GM21529 (cell line): ENCODE measurements at regions not wholly inside any gene's neighbourhood (a gene's known extent, or its start where the extent isn't known, plus 50 kb on each side); places are given as distances from the start of the nearest gene placed in this dataset.

ENCODE experiments used
- ATAC-seq: cut with Tn5 transposase; IDR thresholded peaks from one replicate; pipeline ENCODE4 v1.9.1; 2021; ENCODE audit not compliant: unreplicated experiment

DNA sequence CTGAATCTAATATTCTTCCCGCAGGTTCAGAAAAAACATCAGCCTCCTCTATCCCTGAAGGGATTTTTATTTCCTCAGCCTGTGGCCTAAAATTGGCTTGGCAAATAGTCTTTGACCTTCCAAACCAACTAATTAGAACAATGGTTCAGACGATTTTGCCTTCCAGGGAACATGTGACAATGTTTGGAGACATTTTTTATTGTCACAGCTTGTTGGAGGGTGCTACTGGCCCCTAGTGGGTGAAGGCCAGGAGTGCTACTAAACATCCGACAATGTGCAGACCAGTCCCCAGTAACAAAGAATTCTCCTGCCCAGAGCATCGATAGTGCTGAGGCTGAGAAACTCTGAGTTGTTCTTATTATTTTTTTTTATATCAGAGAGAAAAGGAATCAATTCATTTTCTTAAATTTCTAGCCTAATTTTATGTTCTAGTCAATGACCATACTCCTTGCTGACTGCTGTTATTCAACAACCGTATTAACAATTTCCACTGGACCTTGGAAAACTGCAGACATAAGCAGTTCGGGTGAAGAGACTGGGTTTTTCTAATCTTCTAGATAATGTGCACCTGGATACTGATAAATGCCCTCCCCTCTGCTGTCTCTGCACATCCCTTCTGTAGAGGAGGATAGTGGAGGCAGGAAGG is 280.7 kb downstream of the LMX1A start:
- ATAC-seq = no peak

DNA sequence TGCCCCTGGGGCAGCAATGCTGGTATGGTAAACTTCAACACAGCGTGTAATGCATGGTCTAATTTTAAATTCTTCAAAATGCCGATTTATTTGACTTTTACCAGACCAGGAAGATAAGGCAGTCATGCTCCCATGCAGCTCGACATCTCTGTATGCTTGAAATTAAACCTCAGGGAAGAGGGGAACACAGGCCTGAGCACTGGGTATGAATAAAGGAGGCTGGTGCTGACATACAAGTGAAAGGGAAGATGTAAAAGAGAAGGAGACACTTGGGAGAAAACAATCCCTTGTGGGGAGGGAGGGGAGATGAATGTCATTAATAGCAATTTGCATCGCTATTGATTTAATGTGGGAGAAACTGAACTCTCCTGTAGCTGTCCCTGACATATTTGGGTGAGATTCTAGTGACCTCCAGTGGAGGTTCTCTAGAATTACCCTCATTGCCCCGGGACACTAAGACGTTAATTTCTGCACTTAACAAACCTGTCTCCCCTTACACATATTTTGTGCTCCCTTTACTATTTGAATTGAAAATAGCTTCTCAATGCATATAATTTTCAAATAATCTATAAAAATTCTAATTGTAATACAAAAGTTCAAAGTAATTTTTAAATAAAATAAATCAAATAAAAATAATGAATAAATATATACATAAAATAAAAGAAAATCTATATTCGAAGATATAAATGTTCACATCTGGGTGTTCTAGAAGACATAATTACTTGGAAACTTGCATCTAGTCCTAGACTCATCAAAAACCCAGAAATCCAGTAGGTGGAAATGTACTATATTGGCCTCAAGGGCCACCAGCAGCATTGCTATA is 283.1 kb downstream of the LMX1A start:
- peak; percentile 80 for ATAC-seq

DNA sequence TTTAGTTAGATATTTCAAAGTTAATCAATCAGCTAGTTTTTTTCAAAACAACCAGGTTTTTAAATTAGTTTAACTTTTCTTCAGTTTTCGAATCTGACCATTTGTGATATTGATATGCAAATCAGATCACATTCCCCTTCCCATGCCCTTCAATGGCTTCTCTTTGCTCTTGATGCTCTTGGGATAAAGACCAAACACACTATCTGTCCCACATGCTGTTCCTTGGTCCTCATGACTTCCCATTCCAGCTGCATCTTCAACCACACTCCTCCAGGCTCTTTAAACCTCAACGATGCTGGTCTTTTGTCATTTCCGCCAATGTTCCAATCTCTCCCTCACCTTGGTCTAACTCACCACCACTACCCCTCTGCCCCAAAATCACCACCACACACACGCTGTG is 285.8 kb downstream of the LMX1A start:
- ATAC-seq = no peak

DNA sequence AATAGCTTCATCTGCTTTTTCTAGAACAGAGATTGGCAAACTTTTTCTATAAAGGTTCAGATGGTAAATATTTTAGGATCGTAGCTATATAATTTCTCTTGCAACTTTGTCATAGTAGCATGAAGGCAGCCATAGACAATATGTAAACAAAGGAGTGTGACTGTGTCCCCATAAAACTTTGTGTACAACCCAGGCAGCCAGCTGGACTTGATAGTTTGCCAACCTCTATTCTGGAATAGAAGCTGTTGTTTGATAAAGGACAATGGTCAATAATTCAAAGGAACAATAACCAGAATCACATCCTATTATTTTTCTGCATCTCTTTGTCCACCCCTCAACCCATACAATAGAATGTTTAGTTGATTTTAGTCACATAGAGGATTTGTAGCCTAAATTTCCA is 286.7 kb downstream of the LMX1A start:
- no peak for ATAC-seq

DNA sequence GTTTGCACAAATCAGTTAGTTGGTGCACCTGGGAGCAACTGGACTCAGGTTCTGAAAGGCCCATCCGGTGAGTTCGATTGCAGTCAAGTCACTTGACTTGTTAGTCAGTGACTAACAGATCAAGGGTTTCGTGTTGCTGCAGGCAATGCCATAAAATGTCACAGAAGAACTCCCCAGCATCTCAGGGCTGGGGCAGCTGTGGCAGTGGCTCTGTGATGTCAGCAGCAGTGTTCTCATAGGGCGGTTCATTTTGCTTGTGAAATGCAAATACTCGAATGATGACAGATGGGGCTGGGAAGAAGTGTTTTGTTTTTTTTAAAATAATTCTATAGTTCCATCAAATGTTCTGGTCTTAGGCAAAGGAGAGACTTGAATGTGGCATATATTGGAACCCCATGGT is 287.8 kb downstream of the LMX1A start:
- ATAC-seq = no peak

DNA sequence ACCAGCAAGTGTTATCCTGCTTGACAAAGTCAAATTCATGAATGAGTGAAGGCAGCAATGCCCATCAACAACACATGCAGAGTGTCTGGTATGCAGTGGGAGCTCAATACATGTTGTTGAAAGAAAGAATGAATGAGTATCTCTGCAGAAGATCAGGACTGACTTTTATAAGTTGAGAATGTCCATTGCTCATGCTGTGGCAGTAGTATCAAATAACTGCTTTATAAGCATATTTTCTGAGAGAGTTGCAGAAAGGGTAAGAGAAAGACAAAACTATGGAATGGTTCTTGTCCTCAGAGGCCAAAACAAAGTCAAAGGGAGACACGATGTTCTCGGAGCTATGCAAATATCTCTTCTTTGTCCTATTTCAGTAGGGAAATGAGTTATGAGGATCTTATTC is 288.7 kb downstream of the LMX1A start:
- no peak for ATAC-seq

DNA sequence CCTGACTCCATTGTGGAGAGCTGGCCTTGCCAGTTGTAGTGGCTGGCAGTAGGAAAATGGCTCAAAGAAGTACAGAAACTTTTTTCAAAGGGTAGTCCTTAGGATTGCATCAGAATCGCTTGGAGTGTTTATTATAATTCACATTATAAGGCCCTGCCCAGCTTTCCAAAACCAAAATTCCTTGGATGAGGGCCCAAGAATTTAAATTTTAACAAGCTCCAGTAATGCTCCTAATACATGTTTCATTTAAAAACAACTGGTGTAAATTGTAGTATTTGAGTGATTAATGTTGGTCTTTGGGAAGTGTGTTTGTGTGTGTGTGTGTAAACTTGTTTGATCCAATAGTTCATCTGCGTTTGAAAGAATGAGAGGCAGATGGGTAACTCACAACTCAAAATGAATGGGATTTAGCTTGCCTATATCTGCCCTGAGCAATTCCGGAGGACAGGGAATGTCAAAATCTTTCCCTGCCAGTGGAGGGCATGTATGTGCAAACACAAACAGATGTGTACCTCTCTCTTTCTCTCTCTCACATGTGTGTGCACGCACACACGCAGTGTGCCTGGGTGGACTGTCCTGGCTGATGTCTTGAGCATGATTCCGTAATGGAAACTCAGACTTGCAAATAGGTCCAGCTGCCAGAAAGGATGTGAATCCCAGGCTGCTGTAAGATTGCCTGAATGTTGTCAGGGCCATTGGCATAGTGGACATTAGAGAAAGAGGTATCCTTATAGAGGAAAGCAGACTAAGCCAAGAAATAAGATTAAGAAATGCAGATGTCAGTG is 293.1 kb downstream of the LMX1A start:
- ATAC-seq = no peak

DNA sequence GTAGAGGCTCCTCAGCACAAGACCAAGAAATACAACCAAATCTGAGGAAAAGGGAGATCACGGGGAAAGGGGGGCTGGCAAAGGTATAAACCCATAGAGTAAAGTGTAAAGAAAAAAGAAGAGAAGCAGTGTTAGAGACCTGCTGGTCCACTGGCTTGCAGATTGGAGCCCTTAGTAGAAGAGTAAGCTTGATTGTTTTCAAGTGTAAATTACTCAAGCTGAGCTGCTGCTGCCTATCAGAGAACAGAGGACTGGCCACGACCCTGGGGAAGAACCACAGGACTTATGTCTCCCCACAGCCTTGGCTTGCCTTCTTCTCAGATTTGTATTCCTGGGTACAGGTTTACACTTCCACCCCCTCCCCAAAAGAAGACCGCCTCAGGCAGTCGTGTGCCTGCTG is 294.2 kb downstream of the LMX1A start:
- no peak for ATAC-seq

DNA sequence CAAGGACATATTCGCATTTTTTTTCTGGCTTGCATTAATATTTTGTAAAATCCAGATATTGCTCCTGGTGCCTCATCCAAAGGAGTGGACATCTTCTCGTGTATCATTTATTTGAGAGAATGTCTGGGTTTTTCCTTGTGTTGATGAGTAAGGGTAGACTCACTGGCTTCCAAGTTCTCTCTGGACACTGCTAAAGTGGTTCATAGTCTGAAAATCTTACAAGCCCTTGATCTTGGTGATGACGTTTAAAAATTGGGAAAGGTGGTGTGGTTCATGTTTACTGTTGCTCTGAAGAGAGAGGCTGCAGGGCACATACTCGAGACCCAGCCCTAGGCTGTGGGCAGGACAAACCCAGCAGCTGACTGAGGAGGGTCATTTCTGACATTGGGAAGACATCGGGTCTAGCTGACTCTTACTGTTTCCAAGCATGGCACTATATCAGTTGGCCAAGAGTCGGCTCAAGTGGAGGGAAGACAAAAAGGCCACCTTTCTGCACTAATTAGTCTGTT is 296.2 kb downstream of the LMX1A start:
- no peak for ATAC-seq

DNA sequence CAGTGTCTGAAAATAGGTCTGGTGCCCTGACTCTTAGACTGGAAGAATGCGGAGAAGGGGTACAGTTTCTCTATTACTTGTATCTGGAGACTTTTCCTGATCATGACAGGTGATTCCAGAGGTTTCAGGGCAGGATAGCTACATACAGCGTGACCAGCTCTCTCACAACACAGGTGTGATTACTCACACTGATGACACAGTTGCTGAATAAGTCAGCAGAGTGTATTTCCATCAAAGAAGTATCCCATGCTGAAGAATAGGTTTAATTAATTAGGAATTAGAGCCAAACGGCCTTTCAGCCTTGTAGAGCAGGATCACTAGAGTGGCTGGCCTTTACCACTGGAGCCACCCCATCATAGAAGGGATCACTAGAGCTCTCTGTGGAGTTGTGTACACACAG is 298.6 kb downstream of the LMX1A start:
- ATAC-seq = no peak

DNA sequence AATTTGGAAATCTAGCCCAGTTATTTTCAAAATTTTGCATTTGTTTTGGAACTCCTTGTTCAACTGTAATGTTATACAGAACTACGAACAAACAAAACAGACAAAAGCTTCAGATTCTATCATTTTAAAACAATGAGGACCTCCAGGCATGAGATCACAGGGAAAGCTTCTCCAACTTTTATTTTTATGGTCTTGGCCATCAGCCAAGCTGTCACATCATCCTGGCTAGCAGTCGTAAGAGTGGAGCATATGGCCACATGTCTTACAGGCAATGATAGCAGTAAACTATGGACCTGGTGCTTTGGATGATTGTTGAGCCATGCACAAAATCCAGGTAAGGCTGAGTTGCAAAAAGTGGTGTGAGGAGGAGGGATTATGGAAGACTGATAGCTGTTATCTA is 299.6 kb downstream of the LMX1A start:
- no peak for ATAC-seq

DNA sequence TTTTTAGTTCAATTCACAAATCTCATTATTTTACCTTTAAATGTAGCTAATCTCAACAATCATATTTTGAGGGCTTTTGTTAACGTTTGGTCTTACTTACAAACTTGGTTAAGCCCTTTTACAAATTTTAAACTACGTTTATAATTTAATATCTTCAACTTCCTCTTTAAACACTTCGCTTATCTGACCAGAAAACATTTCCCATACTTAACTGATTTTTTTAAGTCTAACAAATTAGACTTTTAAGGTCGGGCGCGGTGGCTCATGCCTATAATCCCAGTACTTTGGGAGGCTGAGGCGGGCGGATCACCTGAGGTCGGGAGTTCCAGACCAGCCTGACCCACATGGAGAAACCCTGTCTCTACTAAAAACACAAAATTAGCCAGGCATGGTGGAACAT is 300.9 kb downstream of the LMX1A start:
- no peak for ATAC-seq

DNA sequence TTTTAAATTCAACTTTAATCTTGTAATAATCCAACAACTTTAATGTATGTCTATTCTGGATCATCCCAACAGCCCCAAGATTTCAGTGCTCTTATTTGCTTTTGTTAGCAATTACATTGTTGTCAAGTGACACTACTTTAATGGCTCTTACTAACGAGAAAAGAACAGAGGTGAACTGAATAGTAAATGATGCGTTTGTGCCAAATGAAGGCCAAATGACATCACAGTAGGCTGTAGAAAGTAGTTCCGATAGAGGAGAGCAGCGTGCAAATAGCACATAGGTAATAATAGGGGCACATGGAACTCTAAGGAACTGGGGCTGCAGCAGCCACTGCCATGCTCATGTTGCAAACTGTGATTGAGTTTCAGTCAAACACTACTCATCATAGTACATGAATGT is 301.9 kb downstream of the LMX1A start:
- no peak for ATAC-seq

DNA sequence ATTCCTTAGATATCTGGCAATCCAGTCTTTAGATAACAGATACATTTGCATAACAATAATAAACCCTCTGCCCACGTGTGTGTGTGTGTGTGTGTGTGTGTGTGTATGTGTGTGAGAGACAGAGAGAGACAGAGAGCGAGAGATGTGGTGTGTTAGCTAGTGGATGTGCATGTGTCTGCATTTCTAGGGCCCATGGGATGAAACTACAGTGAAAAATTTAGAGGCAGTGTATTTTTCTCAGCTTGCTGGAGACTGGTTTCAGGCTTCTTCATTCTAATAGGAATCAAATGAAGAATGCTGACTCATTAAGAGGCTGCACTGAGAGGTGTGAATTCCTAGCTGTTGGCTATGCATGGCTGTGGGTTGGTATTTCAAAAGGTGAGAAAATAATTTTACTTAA is 303.2 kb downstream of the LMX1A start:
- ATAC-seq = no peak

DNA sequence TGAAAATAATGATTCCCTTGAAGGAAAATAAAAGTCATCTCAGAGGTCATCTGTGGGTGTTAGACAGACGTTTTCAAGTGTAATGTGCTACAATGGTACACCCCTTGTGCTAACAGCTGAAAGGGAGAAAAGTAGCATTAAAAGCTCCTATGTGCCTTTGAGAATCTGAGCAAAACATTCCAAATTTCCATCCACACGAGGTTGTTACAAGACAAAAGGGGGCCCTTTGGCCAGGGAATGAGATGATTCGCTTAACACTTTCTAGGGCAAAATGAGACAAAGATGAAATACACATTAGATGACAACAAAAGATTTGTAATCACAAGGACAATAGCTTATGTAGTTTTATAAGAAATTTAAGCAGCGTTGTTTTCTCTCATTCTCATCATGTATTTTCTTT is 303.6 kb downstream of the LMX1A start:
- no peak for ATAC-seq

DNA sequence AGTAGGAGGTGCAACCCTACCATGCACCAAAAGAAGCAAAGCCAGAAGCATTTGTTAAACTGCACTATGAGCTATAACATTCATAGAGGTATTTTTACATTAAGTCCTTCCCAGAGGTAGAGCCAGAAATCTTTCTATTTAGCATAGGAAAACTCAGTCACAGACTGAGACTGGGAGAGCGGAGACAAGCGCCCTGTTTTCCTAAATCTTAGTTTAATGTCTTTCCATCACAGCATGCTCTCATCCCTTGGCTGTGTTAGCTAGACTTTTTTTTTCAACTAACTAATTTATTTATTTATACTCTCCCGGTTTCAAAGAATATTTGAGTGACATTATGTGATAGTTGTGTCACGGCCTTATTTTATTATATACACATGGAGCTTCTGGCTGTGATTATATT is 304.1 kb downstream of the LMX1A start:
- no peak for ATAC-seq

DNA sequence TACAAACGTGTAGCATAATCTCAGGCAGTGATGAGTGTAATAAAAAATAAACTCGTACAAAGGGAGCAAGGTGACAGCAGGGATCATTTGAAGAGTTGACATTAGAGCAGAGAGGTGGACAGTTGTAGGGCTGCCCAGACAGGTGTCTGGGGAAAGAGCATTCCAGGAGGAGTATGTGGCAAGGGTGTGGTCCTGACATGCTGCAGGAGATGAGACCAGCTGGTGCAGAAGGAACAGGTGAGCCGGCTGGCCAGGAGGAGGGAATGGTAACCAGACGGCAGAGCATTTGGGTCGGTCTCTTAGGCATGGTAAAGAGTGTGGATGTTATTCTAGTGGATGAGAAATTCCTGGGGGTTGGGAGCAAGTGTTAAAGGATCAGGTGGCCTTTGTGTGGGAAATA is 306.3 kb downstream of the LMX1A start:
- no peak for ATAC-seq

DNA sequence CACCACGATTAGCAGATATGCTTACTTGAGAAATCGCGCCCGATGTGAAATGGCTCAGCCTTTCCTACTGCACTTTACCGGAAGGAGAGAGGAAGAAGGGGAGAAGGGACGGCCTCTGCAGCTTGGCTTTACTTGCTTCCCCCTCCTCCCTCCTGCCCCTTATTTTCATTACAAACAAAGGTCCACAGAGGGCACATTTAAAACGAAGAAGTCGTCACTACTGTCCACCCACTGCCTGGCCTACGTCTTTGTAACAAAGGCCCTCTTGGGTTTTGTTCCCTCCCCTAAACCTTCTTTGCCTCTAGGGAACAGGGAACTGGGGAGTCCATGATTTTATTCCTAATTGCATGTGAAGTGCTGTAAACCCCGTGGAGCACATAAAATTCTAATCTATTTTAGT is 308.5 kb downstream of the LMX1A start:
- ATAC-seq = no peak

DNA sequence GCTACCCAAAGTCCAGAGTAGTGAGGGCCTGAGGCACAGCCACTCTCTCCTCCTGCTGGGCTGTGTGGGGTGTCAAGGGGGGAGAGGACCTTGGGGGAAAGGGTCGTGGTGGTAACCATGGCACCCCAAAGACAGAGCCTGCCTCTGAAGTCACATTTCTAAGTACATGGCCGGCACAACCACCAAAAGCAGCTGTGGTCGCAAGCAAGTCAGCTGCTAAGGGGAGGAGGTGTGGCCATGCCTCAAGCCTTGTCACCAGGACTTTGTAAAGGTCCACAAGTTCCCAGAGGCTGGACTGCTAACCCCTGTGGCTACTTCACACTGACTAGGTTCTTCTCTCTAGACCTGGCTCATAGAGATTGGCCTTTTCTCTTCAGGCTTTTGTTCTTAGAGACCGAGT is 310.6 kb downstream of the LMX1A start:
- no peak for ATAC-seq

DNA sequence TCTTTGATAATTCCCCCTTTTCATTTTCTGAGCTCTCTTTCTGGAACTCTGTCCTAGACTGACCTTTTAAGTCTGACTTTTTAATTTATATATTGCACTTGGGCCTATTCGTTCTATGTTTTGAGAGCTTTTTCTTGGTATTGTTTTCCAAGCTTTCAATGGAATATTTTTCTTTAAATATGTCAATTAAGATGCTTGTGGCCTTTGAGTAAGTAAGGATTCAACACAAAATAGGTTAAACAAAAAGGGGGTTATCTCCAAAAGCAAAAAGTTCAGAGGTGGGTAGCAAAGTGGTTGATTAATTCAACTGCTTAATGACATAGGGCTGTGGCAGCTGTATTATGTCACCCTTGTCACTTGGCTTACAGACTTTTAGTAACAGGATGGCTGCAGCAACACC is 315.9 kb downstream of the LMX1A start:
- ATAC-seq = no peak

DNA sequence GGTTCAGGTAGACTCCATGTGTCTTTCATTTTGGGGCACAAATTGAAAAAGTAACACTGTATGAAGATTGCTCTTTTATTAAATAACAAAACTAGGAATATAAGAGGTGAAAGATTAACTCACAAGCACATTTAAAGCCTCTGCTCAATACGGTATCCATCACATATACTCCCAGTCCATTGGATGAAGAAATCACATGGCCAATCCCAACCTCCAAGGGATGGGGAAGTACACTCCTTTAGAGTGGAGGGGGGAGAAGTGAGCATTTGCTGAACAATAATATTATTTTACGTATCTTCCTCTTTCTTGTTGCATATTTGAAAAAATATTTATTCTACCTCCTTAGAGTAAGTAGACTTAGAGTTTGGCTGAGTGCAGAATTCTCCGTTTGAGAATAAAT is 316.5 kb downstream of the LMX1A start:
- no peak for ATAC-seq

DNA sequence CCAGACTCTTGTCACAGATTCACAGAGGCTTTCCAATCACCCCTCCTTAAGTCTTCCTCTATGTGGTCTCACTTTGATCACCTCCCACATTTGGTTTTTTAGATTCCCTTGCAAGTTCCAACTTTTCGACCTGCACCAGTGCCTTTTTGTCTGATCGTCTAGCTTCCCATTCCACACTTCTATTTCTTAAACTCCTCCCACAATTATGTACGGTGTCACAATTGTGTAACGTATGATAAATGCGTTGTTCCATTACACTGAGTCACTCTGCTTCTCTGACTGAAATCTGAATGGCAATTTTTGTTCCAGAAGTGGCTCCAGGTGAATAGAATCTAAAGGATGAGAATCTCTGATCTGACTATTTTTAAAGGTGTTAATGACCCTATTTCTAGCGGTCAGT is 320.1 kb downstream of the LMX1A start:
- ATAC-seq = no peak
